Activated CD4-positive, alpha-beta T cell treated with anti-CD3 and anti-CD28 coated beads, Interleukin-2, Interleukin-4, amounts not matched to agents 100 ng/mL and 50 ng/mL, durations not matched to agents 16 hours and 8 hours (primary cell): ENCODE measurements at regions not wholly inside any gene's neighbourhood (a gene's known extent, or its start where the extent isn't known, plus 50 kb on each side); places are given as distances from the start of the nearest gene placed in this dataset.
"Not testable (repeated sequence)": the region's sequence is repeated elsewhere in the genome, so short reads cannot be mapped to it uniquely, and the experiment has no call there.

Experiments
- DNase-seq: peaks from one replicate; pipeline ENCODE4 v3.0.0-alpha.2; 2020; ENCODE audit warnings: low spot score

- no peak for DNase-seq
Measured at GRCh38 chr2:199558156-199558555, 100.4 kb upstream of the SATB2 start.

DNA sequence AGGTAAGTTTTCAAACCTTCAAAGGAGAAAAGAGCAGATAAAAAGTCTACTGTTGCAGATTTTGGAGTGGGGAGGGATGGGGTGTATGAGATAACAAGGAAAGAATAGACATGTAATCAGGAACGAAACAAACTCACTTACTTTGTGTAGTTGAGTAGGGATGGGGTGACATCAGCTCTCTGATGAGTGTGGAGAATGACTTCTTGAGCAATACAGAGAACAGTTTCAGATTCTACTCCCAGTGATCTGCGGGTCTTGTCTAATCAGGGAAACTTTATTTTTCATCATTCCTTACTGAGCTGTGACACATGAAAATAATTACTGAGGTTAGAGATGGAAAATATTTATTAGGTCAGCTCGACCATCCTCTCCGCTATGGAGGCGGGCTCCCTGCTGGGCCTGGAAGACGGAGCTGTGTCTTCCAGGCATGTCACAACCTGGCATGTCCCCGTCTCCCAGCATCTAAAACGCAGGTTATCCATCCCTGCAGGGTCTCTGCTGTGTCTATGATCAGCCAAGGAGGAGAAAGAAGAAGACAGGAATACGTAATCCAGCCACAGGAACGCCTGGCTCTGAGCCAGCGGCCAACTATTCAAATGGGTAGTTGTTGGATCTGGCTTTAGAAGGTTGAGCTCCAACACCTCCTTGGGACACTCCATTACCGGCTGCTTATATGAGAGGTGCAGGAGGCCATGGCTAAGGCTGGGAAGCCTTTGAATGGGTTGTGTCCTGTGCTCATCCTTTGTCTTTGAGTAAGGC is 99.0 kb upstream of the SATB2 start:
- no peak for DNase-seq

DNA sequence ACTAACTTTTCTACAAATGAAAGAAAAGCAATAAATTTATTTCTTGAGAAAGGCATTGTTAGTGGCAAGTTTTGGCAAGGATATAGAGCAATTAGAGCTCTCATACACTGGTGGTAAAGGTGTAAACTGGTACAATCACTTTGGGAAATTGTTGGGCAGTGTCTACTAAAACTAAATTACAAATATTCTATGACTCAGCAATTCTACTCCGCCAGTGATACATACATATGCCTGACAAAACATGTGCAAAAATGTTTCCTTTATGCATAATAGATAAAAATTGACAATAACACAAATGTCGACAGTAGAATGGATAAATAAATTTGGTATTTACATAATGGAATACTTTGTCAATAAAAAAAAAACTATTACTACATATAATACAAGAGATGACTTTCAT is 96.3 kb upstream of the SATB2 start:
- no peak for DNase-seq

GRCh38 chr2:199552141-199552540 is 94.4 kb upstream of the SATB2 start:
- no peak for DNase-seq

DNA sequence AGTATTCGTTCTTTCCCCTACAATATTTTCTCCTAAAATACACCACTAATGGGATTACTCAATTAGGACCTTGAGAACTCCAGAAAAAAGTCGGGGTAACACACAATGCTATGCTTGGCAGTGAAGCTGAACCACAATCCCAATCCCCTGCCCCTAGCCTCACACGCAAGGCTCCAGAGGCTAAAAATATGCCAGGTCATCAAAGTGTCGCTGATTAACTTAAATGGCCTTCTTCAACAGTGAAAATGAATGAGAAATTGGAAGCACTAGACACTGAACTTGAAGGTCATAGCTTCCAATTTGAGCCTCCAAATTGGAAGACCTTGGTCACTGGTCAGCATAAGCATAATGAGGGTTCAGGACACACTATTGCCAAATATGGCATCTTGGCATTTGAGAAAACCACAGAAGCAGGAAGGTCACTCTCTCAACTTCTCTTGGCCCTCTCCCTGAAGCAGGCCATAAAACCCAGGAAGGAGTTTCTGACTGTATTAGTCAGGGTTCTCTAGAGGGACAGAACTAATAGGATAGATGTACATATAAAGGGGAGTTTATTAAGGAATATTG is 86.0 kb upstream of the SATB2 start:
- no peak for DNase-seq

DNA sequence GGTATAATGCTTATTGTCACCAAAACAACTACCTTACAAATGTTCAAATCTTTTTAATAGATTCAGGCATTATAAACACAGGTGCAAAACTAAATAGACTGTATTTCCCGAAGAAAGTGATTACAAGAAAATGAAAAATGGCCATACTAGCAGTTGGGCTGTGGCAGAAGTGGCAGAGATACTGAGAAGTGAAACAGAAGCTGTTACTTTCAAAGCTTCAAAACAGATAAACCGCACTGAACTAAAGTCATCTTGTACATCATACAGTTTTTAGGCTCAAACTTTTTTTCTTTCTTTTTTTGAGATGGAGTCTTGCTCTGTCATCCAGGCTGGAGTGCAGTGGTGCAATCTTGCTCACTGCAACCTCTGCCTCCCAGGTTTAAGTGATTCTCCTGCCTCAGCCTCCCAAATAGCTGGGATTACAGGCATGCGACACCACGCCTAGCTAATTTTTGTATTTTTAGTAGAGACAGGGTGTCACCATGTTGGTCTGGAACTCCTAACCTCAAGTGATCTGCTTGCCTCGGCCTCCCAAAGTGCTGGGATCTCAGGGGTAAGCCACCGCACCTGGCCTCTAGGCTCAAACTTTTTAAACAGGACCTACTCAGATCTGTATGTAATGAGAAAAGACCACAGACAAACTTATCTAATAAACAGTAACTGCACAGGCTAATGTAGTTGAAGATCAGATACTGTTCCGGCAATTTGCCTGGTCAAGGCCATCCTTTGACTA is 77.9 kb upstream of the SATB2 start:
- no peak for DNase-seq

- DNase-seq, result not testable (repeated sequence)
Measured at GRCh38 chr2:199533873-199534272, 76.1 kb upstream of the SATB2 start.

- DNase-seq, result no peak
Measured at GRCh38 chr2:199527071-199527470, 69.3 kb upstream of the SATB2 start.

DNA sequence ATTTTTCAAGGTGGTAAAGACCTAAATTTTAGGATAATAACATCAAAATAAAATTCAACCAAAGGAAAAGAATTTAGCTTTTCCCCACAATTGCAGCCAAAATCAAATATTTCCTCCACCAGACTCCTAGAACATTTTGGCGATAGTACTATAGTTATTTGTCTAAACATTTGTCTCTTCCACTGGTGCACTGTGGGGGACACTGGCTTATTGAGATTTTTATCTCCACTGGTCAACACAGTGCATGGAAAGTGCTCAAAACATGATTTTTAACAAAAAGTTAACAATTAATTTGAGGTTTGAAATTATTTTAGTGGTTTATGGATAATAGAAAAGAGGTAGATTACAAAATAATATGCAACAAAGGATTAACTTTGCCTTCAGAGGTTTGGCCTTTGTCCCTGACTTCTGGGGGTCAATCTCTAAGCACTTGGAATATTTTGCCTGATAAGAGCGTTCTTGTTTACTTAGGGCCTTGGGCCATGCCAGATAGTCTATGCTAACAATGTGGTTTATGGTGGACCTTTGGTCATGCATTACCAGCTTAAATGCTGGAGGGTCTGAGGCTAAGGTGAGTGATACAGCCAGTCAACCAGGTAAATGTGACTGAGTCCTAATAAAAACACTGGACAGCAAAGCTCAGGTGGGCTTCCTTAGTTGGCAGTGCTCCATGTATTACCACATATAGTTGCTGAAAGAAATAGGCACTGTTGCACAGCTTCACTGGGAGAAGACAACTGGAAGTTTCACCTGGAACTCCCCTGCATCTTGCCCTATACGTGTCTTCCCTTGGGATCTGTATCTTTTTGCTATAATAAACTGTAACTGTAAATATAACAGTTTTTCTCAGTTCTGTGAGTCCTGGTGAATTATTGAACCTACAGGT is 67.2 kb upstream of the SATB2 start:
- no peak for DNase-seq

GRCh38 chr2:199509403-199509802 is 51.7 kb upstream of the SATB2 start:
- no peak for DNase-seq
